ENCODE measurements at regions not wholly inside any gene's neighbourhood (a gene's known extent, or its start where the extent isn't known, plus 50 kb on each side); places are given as distances from the start of the nearest gene placed in this dataset.

DNA sequence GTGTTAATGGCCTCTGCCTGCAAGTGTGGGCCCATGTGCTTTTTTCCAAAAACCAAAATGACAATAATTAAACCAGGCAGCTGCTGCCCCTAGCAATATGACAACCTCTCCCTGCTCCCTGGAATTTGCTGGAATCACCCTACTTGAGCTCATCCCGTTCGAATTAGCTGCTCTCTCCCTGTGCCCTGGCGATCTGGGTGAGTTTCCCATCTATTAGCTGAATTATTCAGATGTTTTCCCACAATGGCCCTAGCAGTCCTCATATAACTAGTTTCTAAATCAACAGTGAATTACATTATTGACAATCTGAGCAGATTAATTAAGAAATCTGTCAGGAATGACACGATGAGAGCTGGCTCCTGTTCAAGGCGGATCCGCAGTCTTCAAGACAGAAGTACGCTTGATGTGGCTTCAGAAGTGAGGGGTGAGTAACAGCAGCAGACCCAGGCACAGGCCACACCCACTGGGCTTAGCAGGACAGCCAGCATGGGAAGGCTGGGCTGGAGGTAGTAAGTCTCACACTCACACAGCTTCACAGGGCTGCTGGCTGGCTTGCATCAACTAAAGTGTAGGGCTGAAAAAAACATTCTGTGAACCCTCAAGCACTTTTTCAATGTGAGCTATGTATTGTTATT lies 366.2 kb upstream of the ID2 start:
- no peak for FAIRE-seq
- TF ChIP-seq, protein P1, sequence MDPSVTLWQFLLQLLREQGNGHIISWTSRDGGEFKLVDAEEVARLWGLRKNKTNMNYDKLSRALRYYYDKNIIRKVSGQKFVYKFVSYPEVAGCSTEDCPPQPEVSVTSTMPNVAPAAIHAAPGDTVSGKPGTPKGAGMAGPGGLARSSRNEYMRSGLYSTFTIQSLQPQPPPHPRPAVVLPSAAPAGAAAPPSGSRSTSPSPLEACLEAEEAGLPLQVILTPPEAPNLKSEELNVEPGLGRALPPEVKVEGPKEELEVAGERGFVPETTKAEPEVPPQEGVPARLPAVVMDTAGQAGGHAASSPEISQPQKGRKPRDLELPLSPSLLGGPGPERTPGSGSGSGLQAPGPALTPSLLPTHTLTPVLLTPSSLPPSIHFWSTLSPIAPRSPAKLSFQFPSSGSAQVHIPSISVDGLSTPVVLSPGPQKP (IDR thresholded peaks at IDR 0.05; ENCODE audit: low read depth, low read length): no peak
- TF ChIP-seq EHMT2 (IDR thresholded peaks at IDR 0.05; ENCODE audit: low read depth): no peak
- no peak for TF ChIP-seq EP300 (IDR thresholded peaks at IDR 0.05)
- no peak for TF ChIP-seq NR3C1 (IDR thresholded peaks at IDR 0.05)
- TF ChIP-seq CBX8 (IDR thresholded peaks at IDR 0.05): no peak
- TF ChIP-seq MYC (IDR thresholded peaks at IDR 0.05; ENCODE audit: borderline replicate concordance, low read length): no peak
- TF ChIP-seq, protein P2, sequence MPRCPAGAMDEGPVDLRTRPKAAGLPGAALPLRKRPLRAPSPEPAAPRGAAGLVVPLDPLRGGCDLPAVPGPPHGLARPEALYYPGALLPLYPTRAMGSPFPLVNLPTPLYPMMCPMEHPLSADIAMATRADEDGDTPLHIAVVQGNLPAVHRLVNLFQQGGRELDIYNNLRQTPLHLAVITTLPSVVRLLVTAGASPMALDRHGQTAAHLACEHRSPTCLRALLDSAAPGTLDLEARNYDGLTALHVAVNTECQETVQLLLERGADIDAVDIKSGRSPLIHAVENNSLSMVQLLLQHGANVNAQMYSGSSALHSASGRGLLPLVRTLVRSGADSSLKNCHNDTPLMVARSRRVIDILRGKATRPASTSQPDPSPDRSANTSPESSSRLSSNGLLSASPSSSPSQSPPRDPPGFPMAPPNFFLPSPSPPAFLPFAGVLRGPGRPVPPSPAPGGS (IDR thresholded peaks at IDR 0.05): no peak
- TF ChIP-seq CBX2 (IDR thresholded peaks at IDR 0.05; ENCODE audit: borderline replicate concordance, low read depth): no peak
- TF ChIP-seq TP53 (CRISPR knock-in tag; IDR thresholded peaks at IDR 0.05): no peak
- TF ChIP-seq, protein P3, sequence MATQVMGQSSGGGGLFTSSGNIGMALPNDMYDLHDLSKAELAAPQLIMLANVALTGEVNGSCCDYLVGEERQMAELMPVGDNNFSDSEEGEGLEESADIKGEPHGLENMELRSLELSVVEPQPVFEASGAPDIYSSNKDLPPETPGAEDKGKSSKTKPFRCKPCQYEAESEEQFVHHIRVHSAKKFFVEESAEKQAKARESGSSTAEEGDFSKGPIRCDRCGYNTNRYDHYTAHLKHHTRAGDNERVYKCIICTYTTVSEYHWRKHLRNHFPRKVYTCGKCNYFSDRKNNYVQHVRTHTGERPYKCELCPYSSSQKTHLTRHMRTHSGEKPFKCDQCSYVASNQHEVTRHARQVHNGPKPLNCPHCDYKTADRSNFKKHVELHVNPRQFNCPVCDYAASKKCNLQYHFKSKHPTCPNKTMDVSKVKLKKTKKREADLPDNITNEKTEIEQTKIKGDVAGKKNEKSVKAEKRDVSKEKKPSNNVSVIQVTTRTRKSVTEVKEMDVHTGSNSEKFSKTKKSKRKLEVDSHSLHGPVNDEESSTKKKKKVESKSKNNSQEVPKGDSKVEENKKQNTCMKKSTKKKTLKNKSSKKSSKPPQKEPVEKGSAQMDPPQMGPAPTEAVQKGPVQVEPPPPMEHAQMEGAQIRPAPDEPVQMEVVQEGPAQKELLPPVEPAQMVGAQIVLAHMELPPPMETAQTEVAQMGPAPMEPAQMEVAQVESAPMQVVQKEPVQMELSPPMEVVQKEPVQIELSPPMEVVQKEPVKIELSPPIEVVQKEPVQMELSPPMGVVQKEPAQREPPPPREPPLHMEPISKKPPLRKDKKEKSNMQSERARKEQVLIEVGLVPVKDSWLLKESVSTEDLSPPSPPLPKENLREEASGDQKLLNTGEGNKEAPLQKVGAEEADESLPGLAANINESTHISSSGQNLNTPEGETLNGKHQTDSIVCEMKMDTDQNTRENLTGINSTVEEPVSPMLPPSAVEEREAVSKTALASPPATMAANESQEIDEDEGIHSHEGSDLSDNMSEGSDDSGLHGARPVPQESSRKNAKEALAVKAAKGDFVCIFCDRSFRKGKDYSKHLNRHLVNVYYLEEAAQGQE (IDR thresholded peaks at IDR 0.05): no peak
- TF ChIP-seq RARB (CRISPR knock-in tag; IDR thresholded peaks at IDR 0.05): no peak
- TF ChIP-seq HOXA7 (CRISPR knock-in tag; IDR thresholded peaks at IDR 0.05): no peak
- TF ChIP-seq JUN (IDR thresholded peaks at IDR 0.05): no peak
- Histone ChIP-seq H3K4me1 (peaks cover 10% of the 10 kb centered on the region; the same call in 2 of the 3 replicates), H3K27ac (no peak overlapping the region), H3K4me3 (no peak overlapping the region), H3K9me3 (no peaks in the 10 kb centered on the region), H3K4me2 (no peak overlapping the region)
- no peak for ATAC-seq
- 79% methylated on average over 7 of the region's 7 CpGs for WGBS (ENCODE audit: missing lambda C conversion rate)
- ChIA-PET POLR2A (no interaction called here), CTCF (no interaction called here)
- DNase-seq (ENCODE audit: low read depth in 1 of 2, low spot score in 1 of 2): no peak

DNA sequence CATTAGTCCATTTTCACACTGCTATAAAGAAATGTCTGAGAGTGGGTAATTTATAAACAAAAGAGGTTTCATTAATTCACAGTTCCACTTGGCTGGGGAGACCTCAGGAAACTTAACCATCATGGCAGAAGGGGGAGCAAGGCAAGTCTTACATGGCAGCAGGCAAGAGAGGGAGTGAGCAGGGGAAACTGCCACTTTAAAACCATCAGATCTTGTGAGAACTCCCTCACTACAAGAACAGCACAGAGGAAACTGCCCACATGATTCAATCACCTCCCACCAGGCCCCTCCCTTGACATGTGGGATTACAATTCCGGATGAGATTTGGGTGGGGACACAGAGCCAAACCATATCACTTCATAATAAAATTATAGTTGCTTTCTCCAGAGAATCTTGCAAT lies 365.5 kb upstream of the ID2 start:
- FAIRE-seq (no peak), DNase-seq (ENCODE audit: low read depth in 1 of 2, low spot score in 1 of 2) (no peak), ATAC-seq (no peak)
- TF ChIP-seq POLR2A (IDR thresholded peaks at IDR 0.05; ENCODE audit: low read length) (no peak), EHF (CRISPR knock-in tag; IDR thresholded peaks at IDR 0.05) (no peak), POLR2AphosphoS2 (conservative IDR thresholded peaks at IDR 0.05; ENCODE audit: low read length) (no peak), NR3C1 (IDR thresholded peaks at IDR 0.05) (no peak), RAD21 (conservative IDR thresholded peaks at IDR 0.05 in 1 of 2, IDR thresholded peaks at IDR 0.05 in 1 of 2) (no peak), RCOR1 (IDR thresholded peaks at IDR 0.05; ENCODE audit: low read depth, low read length) (no peak), FOSB (CRISPR knock-in tag; IDR thresholded peaks at IDR 0.05) (no peak), RFX5 (IDR thresholded peaks at IDR 0.05) (no peak), JUN (IDR thresholded peaks at IDR 0.05) (no peak), BHLHE40 (IDR thresholded peaks at IDR 0.05; ENCODE audit: low read depth, low read length) (no peak)
- TF ChIP-seq, protein P4, sequence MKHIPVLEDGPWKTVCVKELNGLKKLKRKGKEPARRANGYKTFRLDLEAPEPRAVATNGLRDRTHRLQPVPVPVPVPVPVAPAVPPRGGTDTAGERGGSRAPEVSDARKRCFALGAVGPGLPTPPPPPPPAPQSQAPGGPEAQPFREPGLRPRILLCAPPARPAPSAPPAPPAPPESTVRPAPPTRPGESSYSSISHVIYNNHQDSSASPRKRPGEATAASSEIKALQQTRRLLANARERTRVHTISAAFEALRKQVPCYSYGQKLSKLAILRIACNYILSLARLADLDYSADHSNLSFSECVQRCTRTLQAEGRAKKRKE (CRISPR knock-in tag; IDR thresholded peaks at IDR 0.05; ENCODE audit: low read depth): no peak
- Histone ChIP-seq H3K27ac (no peak overlapping the region), H3K4me3 (no peak overlapping the region), H3K9me3 (no peaks in the 10 kb centered on the region), H3K4me1 (peaks cover 10% of the 10 kb centered on the region; the same call in 2 of the 3 replicates), H3K4me2 (no peak overlapping the region)
- POLR2A ChIA-PET: no interaction called here
- WGBS (ENCODE audit: missing lambda C conversion rate): 8% methylated on average over 1 of the region's 1 CpG
- CTCF ChIA-PET: no interaction called here
